ENCODE measurements at regions not wholly inside any gene's neighbourhood (a gene's known extent, or its start where the extent isn't known, plus 50 kb on each side); places are given as distances from the start of the nearest gene placed in this dataset.

- TF ChIP-seq CTCF (conservative IDR thresholded peaks at IDR 0.05; ENCODE audit: low read depth, low read length) (no peak), EZH2 (IDR thresholded peaks at IDR 0.05; ENCODE audit: borderline replicate concordance, low read depth, low read length, poor library complexity, severe bottlenecking) (no peak)
Observed at GRCh38 chr17:71741836-71742235, 379.0 kb upstream of the SOX9 start.
